NCI-H1436 (cell line): ENCODE measurements at regions not wholly inside any gene's neighbourhood (a gene's known extent, or its start where the extent isn't known, plus 50 kb on each side); places are given as distances from the start of the nearest gene placed in this dataset.
"Not testable (repeated sequence)": the region's sequence is repeated elsewhere in the genome, so short reads cannot be mapped to it uniquely, and the experiment has no call there.

Experiments
- DNase-seq: peaks from one replicate; lab custom pipeline; 2025; lab: John Stamatoyannopoulos, UW

DNA sequence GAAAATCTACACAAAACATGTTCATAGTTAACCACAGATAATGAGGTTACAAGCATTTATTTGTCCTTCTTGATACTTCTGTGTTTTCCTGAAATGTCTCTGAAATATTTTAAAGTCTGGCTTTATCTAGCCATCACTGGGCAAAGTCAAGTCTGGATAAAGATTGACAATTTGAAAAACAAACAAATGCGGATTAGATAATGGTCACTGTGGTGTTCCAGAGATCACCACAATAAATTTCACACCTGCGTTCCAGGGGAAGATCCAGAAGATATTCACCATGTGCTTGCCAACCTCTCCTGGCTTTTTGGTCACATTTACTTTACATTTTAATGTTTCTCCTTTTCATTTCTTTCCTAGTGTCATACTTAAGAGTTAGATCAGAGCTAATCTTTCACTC lies 109.7 kb upstream of the CCDC28A start:
- DNase-seq: no peak

DNA sequence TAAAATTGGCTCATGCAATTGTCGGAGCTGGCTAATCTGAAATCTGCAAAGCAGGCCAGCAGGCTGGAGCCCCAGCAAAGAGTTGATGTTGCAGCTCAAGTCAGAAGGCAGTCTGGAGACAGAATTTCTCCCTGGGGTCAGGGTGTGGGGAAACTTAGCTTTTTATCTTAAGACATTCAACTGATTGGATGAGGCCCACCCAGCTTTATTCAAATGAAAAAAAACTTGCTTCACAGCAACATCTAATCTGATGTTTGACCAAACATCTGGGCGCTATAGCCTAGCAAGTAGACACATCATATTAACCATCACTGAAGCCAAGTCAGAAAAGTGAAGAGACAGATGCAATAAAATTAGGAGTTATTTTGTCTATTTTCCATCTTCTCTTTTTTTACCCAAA lies 108.8 kb upstream of the CCDC28A start:
- no peak for DNase-seq

DNA sequence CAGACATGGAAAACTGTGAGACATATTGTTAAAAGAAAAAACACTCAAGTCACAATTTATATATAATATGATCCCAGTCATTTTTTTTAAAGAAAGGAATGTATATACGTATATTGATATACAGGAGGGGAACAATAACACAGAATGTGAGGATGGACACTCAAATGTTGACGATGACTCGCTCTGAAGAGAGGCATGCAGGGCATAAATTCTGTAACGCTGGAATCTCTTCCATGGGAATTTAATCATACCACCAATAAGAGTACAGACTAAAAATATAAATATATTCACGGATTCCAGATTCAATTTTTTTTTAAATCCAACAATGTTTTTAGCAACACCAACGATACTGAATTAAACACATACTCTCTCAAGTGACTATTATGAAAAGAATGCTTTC lies 106.9 kb upstream of the CCDC28A start:
- DNase-seq: no peak

DNA sequence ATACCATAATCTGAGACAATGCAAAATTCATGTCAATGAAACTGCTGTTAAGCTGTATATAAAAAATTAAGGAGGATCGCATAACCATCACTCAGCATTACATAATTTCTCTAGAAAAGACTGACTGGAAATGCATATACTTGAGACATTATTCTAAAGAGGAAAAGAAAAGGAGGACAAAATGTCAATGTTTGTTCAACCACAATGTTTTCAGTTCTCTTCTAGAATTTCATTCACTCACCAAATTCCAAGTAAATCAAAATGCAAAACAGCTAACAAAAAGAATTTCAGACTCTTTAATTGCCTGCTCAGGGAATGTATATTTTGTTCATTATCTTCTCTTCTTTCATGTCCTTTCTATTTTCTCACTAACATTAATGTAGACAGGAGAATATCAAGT lies 106.2 kb upstream of the CCDC28A start:
- no peak for DNase-seq

DNA sequence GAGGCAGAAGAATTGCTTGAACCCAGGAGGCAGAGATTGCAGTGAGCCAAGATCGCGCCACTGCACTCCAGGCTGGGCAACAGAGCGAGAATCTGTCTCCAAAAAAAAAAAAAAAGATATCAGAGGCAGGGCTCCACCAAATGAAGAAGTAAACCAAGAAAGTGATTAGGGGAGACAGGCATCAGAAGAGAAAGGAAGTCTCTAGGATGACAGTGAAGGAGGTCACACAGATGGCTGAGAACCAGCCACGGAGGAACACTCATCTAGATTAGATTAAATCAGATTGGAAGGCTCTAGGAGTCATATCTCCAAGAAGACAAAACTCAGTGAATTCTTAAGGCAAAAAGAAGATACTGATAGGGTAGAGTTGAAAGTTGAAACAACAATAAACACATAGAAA lies 102.2 kb upstream of the CCDC28A start:
- DNase-seq: no peak

DNA sequence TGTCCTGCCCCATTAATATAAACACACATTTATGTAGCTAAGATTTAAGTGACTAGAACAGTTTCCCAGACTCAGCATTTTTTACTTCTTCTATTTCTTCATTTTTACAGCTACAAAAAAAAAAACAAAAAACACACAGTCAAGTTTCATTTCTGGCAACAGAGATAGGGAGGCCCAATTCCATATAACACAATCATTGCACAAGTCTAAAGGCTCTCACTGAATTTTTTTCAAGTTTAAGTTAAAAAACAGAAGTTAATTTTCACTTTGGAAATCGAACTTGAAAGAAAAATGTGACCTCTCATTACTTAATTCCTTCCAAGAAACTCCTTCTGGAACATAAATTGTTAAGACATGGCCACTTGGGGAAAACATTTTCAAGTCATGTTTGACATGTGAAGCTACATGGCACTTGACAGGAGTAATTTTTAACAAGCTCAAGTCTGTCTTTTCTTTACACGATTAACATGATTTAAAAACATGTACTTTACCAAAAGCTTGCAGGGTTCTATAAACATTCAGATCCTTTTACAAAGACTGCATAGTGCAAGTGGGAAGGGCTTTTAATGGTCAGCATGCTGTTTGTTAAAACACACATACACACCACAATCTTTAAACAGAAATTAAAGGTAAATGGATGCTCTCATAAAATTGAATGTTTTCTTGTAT lies 100.1 kb upstream of the CCDC28A start:
- no peak for DNase-seq

DNA sequence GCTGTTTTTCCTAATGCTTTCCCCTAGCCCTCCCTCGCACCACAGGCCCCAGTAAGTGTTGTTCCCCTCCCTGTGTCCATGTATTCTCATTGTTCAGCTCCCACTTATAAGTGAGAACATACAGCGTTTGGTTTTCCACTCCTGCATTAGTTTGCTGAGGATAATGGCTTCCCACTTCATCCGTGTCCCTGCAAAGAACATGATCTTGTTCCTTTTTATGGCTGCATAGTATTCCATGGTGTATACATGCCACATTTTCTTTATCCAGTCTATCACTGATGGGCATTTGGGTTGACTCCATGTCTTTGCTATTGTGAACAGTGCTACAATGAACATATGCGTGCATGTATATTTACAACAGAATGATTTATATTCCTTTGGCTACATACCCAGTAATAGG lies 99.1 kb upstream of the CCDC28A start:
- DNase-seq: not testable (repeated sequence)

DNA sequence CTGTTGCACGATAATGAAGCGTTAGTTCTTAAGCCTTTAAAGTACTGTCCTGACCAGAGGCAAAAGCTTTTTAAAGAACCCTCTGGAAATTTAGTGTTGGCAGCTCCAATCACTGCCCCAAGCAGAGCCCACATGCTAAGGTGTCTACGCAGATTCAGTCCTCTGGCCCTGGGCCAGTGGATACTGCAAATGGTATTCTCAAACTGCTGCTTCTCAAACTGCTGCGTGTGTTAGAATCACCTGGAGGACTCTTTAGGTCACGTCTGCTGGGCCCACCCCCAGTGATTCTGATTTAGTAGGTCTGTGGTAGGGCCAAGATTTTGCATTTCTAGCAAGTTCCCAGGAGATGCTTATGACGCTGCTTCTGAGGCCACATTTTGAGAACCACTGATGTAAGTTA lies 96.0 kb upstream of the CCDC28A start:
- DNase-seq: no peak

DNA sequence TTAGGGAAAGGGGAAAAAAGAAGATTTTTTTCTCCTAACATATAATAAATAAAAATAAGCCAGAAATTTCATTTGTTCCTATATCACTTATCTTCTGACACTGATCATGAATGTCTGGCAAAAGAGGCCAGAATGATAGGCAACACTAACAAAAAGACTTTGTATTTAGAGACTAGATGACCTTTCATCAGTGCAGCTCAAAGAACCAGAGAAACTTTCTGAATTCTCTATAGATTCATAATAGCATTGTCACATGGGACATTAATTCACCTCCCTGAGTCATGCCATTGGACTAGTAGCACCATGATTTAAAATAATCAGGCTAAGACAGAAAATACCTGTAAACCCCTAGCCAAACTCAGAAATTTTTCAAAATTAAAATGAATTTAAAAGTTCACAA lies 95.4 kb upstream of the CCDC28A start:
- DNase-seq: no peak

DNA sequence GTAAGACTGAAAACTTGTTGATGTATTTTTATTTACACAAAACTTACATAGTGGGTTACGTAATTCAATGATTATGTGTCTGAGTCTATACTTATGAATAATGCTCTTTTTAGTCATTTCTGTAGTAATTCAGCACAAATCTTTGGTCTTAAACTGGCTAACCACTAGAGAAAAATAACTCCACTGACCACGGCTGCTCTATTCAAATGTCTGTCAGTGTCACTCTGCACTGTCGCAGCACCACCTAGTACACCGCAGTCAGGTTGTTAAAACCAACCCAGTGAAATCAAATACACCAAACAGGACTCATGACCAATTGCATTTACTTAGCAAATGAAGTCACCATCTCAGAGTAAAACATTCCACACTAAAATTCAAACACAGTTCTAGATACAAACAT lies 93.5 kb upstream of the CCDC28A start:
- no peak for DNase-seq

DNA sequence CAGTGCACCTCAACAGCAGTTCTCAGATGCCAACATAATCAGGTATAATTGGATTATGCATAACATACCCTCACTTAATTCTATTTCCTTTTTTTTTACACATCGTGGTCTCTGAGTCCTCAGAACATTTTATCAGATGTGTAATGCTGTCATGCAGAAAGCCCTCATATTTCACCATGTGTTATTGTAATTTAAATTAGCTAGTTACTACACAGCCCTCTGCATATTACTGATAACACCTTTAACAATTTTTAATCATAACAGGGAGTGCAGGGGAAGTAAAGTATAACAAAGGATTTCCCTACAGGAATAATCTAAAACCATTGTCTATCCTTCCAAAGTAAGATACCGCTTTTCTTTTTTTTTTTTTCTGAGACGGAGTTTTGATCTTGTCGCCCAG lies 91.9 kb upstream of the CCDC28A start:
- no peak for DNase-seq

DNA sequence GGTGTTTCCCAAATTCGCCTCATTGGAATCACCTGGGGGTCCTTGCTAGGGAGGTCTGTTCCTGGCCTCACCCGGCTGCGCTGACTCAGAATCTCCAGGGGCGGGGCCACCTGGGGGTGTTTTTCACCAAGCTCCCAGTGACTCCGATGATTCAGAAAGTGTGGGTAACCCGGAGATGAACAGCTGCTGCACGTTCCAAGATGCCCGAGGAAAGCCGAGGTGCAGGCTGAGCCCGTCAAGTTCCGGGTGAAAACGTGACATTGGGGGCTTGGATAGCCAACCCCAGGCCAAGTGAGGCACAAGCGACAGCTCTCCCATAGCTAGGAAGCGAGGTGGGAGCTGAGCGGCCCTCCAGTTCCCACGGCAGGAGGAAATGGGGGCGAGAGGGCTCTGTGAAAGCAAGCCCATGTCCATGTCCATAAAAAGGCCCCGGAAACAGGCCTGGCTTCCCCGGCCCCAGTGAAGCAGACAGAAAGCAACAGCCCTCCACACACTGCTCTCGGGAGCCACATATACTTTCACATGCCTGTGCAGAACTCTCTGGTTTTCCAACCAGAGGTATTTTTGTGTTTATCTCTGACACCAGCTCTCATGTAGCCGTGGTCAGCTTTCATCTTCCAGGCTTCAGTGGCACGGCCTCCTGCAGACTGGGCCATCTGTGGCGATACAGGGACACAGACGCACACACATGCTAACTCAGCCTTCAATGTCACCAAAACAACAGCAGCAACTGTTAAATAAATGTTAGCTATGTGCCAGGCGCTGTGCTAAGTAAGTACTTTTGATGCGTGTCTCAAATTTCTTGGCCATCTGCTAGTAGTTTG lies 90.7 kb upstream of the CCDC28A start:
- no peak for DNase-seq

DNA sequence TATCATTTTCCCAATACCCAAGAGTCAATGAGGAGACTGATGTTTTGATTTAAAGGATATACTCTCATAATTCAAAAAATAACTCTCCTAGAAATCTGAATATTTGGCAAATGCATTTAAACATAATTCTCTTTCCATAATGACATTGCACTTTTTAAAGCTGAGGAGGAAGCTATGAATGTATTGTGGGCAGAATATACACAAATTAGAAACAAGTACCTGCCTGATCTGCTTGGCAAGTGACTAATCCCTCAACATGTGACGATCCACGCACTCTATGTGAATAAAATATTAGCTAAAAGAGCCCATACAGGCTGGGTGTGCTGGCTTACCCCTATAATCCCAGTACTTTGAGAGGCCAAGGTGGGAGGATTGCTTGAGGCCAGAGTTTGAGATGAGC lies 88.3 kb upstream of the CCDC28A start:
- DNase-seq: no peak

DNA sequence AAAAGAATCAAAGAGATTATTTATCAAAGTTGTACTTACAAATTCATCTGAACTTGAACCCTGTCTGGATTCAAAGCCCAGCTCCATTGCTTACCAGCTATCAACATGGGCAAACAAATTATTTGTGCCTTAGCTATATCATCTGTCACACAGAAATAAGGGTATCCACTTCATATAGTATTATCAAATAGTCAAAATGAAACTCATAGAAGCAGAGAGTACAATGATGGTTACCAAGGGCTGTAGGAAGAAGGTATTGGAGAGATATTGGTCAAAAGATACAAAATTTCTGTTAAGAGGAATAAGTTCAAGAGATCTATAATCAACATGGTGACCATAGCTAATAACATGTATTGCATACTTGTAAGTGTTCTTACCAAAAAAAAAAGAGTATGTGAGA lies 87.8 kb upstream of the CCDC28A start:
- DNase-seq: no peak

DNA sequence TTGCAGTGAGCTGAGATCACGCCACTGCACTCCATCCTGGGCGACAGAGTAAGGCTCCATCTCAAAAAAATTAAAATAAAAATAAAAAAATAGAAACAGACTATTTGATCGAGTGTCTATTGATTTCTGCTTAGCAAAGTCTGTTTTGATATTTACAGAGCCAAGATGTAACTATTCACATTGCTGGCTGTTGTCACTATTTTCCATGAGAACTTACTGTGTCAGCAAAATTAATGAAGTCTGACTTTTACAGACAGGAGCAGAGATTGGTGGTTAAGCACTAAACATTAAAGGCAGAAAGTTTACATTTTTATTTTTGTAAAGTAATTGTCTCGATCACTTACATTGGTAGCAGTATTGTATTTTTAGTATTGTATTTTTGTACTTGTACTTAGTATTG lies 85.0 kb upstream of the CCDC28A start:
- no peak for DNase-seq

DNA sequence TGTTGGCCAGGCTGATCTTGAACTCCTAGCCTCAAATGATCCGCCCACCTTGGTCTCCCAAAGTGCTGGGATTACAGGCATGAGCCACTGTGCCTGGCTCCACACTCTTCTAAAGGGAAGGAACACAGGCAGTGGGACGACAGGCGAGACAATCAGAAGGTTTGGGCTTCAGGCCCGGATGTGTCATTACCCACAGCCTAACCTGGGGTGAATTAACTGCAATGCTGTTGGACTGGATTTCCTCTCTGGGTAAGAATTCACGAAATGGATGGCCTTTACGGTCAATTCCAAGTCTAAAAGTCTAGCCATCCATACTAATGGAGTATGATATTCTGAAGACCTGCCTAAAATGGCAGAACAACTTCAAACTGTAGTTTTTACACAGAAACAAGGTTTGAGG lies 83.7 kb upstream of the CCDC28A start:
- DNase-seq: no peak

DNA sequence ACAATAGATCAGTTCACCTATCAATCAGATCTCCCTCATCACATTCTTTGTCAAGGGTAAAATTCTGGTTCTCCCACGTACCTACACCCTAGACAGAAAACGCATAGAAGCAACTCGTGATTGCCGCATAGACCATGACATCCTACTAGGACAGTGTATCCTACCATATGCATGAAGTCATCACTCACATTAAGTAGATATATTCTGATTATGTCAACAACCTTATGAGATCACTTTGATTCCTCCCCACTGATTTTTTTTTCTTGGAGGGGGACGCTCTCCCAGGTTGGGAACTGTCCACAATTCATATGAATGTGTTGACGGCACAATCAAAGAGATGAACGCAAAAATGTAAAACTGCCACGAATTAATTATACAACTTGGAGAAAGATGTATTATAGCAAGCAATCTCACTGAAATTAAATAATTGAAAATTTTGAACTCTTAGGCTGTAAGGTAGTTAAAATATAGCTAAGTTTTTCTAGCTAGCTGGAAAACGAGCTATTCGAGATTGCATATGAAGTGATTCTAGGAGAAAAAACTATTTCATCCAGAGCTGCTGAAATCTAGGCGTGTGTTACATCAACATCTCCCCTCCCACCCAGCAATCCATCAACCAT lies 82.5 kb upstream of the CCDC28A start:
- no peak for DNase-seq

DNA sequence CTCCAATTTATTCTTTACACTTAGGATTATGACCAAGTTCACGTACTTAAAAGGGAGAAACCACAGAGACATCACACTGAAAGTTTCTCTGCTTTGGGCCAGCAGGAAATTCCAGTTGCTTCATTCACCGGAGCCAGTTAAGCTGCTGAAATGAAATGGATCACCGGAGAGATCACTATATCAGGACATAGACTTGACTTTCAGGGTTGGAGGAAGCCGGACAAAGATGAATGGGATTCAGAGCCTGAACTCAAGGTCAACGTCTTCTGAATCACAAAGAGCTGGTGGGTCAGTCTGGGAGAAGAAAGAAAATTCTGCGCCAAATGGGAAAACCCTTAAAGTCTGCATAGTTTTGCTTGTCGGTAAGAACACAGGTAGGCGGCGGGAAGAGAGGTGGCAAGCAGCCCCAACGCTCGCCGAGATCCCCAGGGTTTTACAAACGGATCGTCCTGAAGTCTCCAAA lies 81.9 kb upstream of the CCDC28A start:
- DNase-seq: peak; percentile 11

DNA sequence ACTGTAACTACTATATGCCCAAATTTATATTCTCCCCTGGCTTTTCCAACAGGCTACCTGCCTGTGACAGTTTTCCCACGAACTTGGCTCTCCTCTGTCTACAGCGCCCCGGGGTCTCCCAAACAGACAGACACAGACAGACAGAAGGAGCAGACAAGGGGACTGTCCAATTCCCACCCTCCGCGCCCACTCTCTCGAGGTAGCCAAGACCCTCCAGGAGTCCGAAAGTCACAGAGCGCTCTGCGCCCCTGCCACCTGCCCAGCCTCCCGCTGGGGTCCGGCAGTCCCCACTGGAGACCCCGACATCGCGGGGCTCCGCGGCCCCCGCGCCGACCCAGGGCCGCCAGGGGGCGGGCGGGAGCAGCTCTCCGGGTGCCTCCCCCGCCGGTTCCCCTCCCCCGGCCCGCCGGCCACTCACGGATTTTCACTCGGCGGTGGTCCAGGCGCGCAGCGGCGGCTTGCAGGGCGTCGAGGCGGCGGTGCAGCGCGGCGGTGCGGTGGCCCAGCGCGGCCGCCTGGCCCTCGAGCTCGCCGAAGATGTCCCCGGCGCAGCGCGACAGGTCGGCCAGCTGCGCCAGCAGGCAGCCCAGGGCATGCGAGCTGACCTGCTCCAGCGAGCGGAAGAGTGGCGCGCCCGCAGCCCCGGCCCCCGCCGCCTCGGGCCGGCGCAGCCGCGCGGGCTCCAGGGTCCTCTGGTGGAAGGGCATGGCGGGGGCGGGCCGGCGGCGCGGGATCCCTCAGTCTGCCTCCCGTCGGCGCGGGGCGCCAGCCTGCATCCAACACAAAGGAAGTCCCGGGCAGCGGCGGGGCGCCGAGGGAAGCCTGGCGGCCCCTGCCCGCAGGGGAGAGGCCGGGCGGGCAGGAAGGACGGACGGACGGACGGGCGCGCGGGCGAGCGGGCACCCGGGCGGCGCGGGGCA lies 81.3 kb upstream of the CCDC28A start:
- peak; percentile 63 for DNase-seq

DNA sequence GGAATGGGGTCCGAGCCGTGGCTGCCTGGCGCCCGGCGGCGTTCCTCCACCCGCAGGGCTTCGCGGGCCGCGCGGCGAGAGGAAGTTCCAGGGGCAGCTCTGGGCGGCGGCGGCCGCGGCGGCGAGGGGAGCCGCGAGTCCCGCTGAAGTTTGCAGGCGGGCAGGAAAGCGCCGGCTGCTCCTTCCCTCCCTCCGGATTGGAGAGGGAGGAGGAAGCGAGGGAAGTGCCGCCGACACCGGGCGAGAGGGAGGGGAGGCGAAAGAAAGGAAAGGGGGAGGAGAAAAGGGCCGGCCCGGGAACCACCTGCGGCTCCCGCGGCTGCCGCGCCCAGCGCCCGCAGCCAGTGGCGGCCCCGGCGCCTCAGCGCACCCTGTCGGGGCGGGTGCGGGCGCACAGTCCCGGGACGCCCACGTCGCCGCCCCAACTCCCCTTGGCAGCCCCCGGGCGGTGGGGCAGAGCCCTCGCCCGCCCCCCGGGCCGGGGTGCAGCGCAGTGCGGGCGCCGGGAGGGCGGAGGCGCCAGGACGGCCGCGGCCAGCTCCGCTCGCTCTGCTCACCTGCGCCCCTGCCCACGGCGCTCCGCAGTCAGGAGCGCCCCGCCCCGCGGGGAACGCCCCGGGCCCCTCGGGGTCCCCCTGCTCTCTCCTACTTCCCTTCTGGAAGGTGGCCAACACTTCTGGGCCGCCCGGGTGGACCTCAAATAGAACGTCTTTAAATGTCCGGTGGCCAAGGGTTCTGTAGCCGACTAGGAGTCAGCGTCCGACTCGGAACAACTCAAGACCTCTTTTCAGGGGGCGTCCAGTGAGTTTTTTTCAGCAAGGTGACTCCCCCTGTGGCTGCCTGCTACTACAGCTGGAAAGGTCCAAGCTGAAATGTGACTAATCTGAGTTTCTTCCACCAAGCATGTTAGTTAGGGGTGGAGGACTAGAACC lies 80.3 kb upstream of the CCDC28A start:
- peak; percentile 68 for DNase-seq

DNA sequence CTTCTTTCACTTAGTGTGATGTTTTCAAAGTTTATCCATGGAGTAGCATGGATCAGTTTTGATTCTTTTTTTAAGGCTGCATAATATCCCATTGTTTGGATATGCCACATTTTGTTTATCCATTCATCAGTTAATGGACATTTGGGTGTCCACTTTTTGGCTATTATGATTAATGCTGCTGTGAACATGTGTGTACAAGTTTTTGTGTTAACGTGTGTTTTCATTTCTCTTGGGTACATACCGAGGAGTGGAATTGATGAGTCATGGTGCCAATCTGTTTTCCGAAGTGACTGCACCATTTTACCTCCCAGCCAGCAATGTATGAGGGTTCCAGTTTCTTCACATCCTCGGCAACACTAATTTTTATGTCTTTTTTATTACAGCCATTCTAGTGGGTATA lies 78.4 kb upstream of the CCDC28A start:
- DNase-seq: no peak
